WTC11 (cell line): ENCODE measurements at regions not wholly inside any gene's neighbourhood (a gene's known extent, or its start where the extent isn't known, plus 50 kb on each side); places are given as distances from the start of the nearest gene placed in this dataset.

Experiments
- ATAC-seq: fragments of 200-7000 bp; cut with Tn5 transposase; 2 replicates; pipeline ENCODE4 v1.10.0; 2021; ENCODE audit warnings: mild to moderate bottlenecking, moderate library complexity
- CTCF ChIA-PET: fragments of 300-600 bp; sonication (Branson Sonifier 250); formaldehyde crosslinking; loops from one replicate; lab custom pipeline; 2021; ENCODE audit warnings: antibody characterized with exemption; lab: Charles Lee
- POLR2A ChIA-PET: fragments of 350-600 bp; sonication (Branson Sonifier 250); formaldehyde crosslinking; loops from one replicate; lab custom pipeline; 2021; ENCODE audit warnings: antibody characterized with exemption; lab: Charles Lee
- DNase-seq: peaks from one replicate; pipeline ENCODE4 v3.0.0; 2021; ENCODE audit warnings: low spot score
- H3K27ac Mint-ChIP-seq: 2 replicates; pipeline ENCODE4 v1.8.0; 2021; ENCODE audit warnings: mixed read lengths
- H3K27me3 Mint-ChIP-seq: 2 replicates; pipeline ENCODE4 v1.8.0; 2021; ENCODE audit warnings: low read depth, mild to moderate bottlenecking, moderate library complexity, mixed read lengths
- H3K36me3 Mint-ChIP-seq: 2 replicates; pipeline ENCODE4 v1.8.0; 2021; ENCODE audit warnings: mixed read lengths
- H3K4me1 Mint-ChIP-seq: 2 replicates; pipeline ENCODE4 v1.8.0; 2022; ENCODE audit warnings: mixed read lengths
- H3K4me3 Mint-ChIP-seq: 2 replicates; pipeline ENCODE4 v1.8.0; 2021; ENCODE audit warnings: mild to moderate bottlenecking, moderate library complexity, mixed read lengths
- H3K9me3 Mint-ChIP-seq: 2 replicates; pipeline ENCODE4 v1.8.0; 2021; ENCODE audit warnings: mixed read lengths
- AFF4 ChIP-seq: sonication (generic); formaldehyde crosslinking; IDR thresholded peaks from 2 replicates; pipeline ENCODE4 v1.8.1; 2023; ENCODE audit warnings: mild to moderate bottlenecking, missing genetic modification reagents, borderline replicate concordance
- CREB1 ChIP-seq: sonication (generic); formaldehyde crosslinking; IDR thresholded peaks from 2 replicates; pipeline ENCODE4 v1.8.0; 2023; ENCODE audit warnings: mild to moderate bottlenecking, missing genetic modification reagents
- ELF4 ChIP-seq: sonication (generic); formaldehyde crosslinking; IDR thresholded peaks from 2 replicates; pipeline ENCODE4 v1.8.1; 2022; ENCODE audit warnings: low read depth, mild to moderate bottlenecking, moderate library complexity, missing genetic modification reagents
- FOXP1 ChIP-seq: sonication (generic); formaldehyde crosslinking; IDR thresholded peaks from 2 replicates; pipeline ENCODE4 v1.8.0; 2022; ENCODE audit warnings: missing genetic modification reagents, mild to moderate bottlenecking, moderate library complexity, borderline replicate concordance
- GTF2I ChIP-seq: fragments of 250-450 bp; sonication (Bioruptor Pico); conservative IDR thresholded peaks from 2 replicates; pipeline ENCODE4 v1.4.0; 2021; ENCODE audit warnings: mild to moderate bottlenecking
- JUN ChIP-seq: sonication (generic); formaldehyde crosslinking; IDR thresholded peaks from 2 replicates; pipeline ENCODE4 v1.8.0; 2023; ENCODE audit warnings: mild to moderate bottlenecking, missing genetic modification reagents
- MXD4 ChIP-seq: fragments of 250-450 bp; sonication (Bioruptor Pico); IDR thresholded peaks from 2 replicates; pipeline ENCODE4 v1.8.0; 2021; ENCODE audit warnings: mild to moderate bottlenecking, moderate library complexity, borderline replicate concordance
- PRDM15 ChIP-seq: sonication (generic); formaldehyde crosslinking; IDR thresholded peaks from 2 replicates; pipeline ENCODE4 v1.8.0; 2022; ENCODE audit warnings: missing genetic modification reagents
- SOX15 ChIP-seq: fragments of 250-450 bp; sonication (Bioruptor Pico); IDR thresholded peaks from 2 replicates; pipeline ENCODE4 v1.9.0; 2021; ENCODE audit warnings: mild to moderate bottlenecking
- ZNF121 ChIP-seq: sonication (generic); formaldehyde crosslinking; IDR thresholded peaks from 2 replicates; pipeline ENCODE4 v1.8.0; 2023; ENCODE audit warnings: missing genetic modification reagents
- ZNF317 ChIP-seq: sonication (generic); formaldehyde crosslinking; IDR thresholded peaks from 2 replicates; pipeline ENCODE4 v1.8.1; 2023; ENCODE audit warnings: low read depth, mild to moderate bottlenecking, moderate library complexity, missing genetic modification reagents, borderline replicate concordance
- ZNF396 ChIP-seq: fragments of 250-450 bp; sonication (Bioruptor Pico); IDR thresholded peaks from 2 replicates; pipeline ENCODE4 v1.8.0; 2021; ENCODE audit warnings: mild to moderate bottlenecking, moderate library complexity, borderline replicate concordance
- ZNF512 ChIP-seq: sonication (generic); formaldehyde crosslinking; IDR thresholded peaks from 2 replicates; pipeline ENCODE4 v1.8.1; 2022; ENCODE audit warnings: missing genetic modification reagents, borderline replicate concordance
- TF ChIP-seq, protein P1 (sequence below): sonication (generic); formaldehyde crosslinking; IDR thresholded peaks from 2 replicates; pipeline ENCODE4 v1.8.1; 2022; ENCODE audit warnings: mild to moderate bottlenecking, moderate library complexity, missing genetic modification reagents
- TF ChIP-seq, protein P2 (sequence below): sonication (generic); formaldehyde crosslinking; IDR thresholded peaks from 2 replicates; pipeline ENCODE4 v1.8.1; 2023; ENCODE audit warnings: mild to moderate bottlenecking, missing genetic modification reagents, moderate library complexity
- TF ChIP-seq, protein P3 (sequence below): sonication (generic); formaldehyde crosslinking; IDR thresholded peaks from 2 replicates; pipeline ENCODE4 v1.8.0; 2022; ENCODE audit warnings: mild to moderate bottlenecking, missing genetic modification reagents

DNA sequence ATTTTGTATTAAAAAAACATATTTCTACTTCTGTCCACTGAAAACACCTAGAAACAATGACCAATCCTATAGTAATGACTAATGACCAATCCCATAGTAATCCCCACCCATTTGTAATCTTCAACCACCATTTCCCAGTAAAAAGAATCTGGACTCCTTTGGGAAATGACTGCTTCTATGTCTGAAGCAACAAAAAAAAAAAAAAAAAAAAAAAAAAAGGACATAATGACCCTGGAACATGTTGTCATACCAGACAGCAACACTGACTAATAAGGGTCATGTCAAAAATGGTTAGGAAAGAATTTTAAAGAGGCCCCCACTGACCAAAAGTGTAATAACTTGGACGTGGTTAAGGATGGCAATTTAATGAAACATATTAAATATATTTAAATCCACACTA lies 88.3 kb downstream of the TUBA3C start:
- Mint-ChIP-seq H3K9me3 (peaks cover 71% of the 10 kb centered on the region), H3K4me3 (no peak overlapping the region), H3K4me1 (no peaks in the 10 kb centered on the region), H3K27me3 (peaks cover 25% of the 10 kb centered on the region), H3K27ac (no peak overlapping the region), H3K36me3 (peaks cover 72% of the 10 kb centered on the region)
- POLR2A ChIA-PET = no interaction called here
- CTCF ChIA-PET = no interaction called here
- TF ChIP-seq ZNF396 (CRISPR knock-in tag) (no peak), MXD4 (CRISPR knock-in tag) (no peak), SOX15 (no peak), JUN (CRISPR knock-in tag) (no peak), CREB1 (CRISPR knock-in tag) (no peak), ZNF121 (CRISPR knock-in tag) (no peak), ZNF317 (no peak), ELF4 (CRISPR knock-in tag) (no peak), PRDM15 (CRISPR knock-in tag) (no peak), ZNF512 (CRISPR knock-in tag) (no peak), FOXP1 (no peak), AFF4 (CRISPR knock-in tag) (no peak), GTF2I (CRISPR knock-in tag) (no peak)
- TF ChIP-seq, protein P1, sequence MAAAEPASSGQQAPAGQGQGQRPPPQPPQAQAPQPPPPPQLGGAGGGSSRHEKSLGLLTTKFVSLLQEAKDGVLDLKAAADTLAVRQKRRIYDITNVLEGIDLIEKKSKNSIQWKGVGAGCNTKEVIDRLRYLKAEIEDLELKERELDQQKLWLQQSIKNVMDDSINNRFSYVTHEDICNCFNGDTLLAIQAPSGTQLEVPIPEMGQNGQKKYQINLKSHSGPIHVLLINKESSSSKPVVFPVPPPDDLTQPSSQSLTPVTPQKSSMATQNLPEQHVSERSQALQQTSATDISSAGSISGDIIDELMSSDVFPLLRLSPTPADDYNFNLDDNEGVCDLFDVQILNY (CRISPR knock-in tag) = no peak
- TF ChIP-seq, protein P2, sequence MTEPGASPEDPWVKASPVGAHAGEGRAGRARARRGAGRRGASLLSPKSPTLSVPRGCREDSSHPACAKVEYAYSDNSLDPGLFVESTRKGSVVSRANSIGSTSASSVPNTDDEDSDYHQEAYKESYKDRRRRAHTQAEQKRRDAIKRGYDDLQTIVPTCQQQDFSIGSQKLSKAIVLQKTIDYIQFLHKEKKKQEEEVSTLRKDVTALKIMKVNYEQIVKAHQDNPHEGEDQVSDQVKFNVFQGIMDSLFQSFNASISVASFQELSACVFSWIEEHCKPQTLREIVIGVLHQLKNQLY (CRISPR knock-in tag) = no peak
- TF ChIP-seq, protein P3, sequence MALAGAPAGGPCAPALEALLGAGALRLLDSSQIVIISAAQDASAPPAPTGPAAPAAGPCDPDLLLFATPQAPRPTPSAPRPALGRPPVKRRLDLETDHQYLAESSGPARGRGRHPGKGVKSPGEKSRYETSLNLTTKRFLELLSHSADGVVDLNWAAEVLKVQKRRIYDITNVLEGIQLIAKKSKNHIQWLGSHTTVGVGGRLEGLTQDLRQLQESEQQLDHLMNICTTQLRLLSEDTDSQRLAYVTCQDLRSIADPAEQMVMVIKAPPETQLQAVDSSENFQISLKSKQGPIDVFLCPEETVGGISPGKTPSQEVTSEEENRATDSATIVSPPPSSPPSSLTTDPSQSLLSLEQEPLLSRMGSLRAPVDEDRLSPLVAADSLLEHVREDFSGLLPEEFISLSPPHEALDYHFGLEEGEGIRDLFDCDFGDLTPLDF (CRISPR knock-in tag) = no peak
- no peak for ATAC-seq
- no peak for DNase-seq
